PC-9 (cell line): ENCODE measurements at regions not wholly inside any gene's neighbourhood (a gene's known extent, or its start where the extent isn't known, plus 50 kb on each side); places are given as distances from the start of the nearest gene placed in this dataset.

Experiments used
- BruUV-seq: library from RNA; stranded (reverse); fragments of 400-500 nt; replicated peaks from 2 replicates; lab custom pipeline; 2021; lab: Mats Ljungman, UMichigan
- CTCF ChIA-PET: fragments of 300-600 bp; sonication (Branson Sonifier 250); formaldehyde crosslinking; loops from one replicate; lab custom pipeline; 2022; ENCODE audit warnings: antibody characterized with exemption; lab: Charles Lee
- POLR2A ChIA-PET: fragments of 300-600 bp; sonication (Branson Sonifier 250); formaldehyde crosslinking; loops from one replicate; lab custom pipeline; 2022; ENCODE audit warnings: antibody characterized with exemption; ENCODE audit not compliant: unreplicated experiment; lab: Charles Lee
- DNase-seq, 2 experiments: peaks; one replicate each; pipeline versions ENCODE4 v3.0.0 to v3.0.0-alpha.2; 2015 to 2022; ENCODE audit warnings: mixed read lengths in 1 of 2
- H2AFZ ChIP-seq: fragments of 200-600 bp; sonication (generic); 2 replicates; pipeline ENCODE4 v1.8.1; 2017; ENCODE audit warnings: antibody characterized with exemption
- H3F3A ChIP-seq: fragments of 200-600 bp; sonication (generic); 2 replicates; pipeline ENCODE4 v1.8.1; 2017; ENCODE audit warnings: antibody characterized with exemption, mild to moderate bottlenecking, low read depth; ENCODE audit not compliant: insufficient read depth
- H3K27ac ChIP-seq: fragments of 200-600 bp; sonication (generic); 2 replicates; pipeline ENCODE4 v1.6.1; 2016; ENCODE audit warnings: mixed run types
- H3K27me3 ChIP-seq: fragments of 200-600 bp; sonication (generic); 2 replicates; pipeline ENCODE4 v1.6.1; 2016; ENCODE audit warnings: low read depth, mixed run types; ENCODE audit not compliant: insufficient read depth
- H3K36me3 ChIP-seq: fragments of 200-600 bp; sonication (generic); 2 replicates; pipeline ENCODE4 v1.6.1; 2016; ENCODE audit warnings: low read depth, mixed run types
- H3K4me1 ChIP-seq: fragments of 200-600 bp; sonication (generic); replicated peaks from 2 replicates; pipeline ENCODE4 v1.6.1; 2016; ENCODE audit warnings: mixed run types; ENCODE audit not compliant: insufficient read depth
- H3K4me2 ChIP-seq: fragments of 200-600 bp; sonication (generic); 2 replicates; pipeline ENCODE4 v1.6.1; 2017; ENCODE audit warnings: mixed run types
- H3K4me3 ChIP-seq: fragments of 200-600 bp; sonication (generic); 2 replicates; pipeline ENCODE4 v1.6.1; 2016; ENCODE audit warnings: mixed run types
- H3K79me2 ChIP-seq: fragments of 200-600 bp; sonication (generic); 2 replicates; pipeline ENCODE4 v1.6.1; 2017; ENCODE audit warnings: low read depth, mixed run types
- H3K9me2 ChIP-seq: fragments of 200-600 bp; sonication (generic); 2 replicates; pipeline ENCODE4 v1.8.1; 2017; ENCODE audit warnings: mild to moderate bottlenecking; ENCODE audit not compliant: insufficient read depth
- H3K9me3 ChIP-seq: fragments of 200-600 bp; sonication (generic); 2 replicates; pipeline ENCODE4 v1.8.1; 2016; ENCODE audit warnings: low read depth; ENCODE audit not compliant: insufficient read depth
- H4K20me1 ChIP-seq: fragments of 200-600 bp; sonication (generic); 2 replicates; pipeline ENCODE4 v1.8.1; 2017; ENCODE audit not compliant: insufficient read depth
- EZH2 ChIP-seq: fragments of 200-600 bp; sonication (generic); IDR thresholded peaks from 2 replicates; pipeline ENCODE4 v1.8.0; 2017; ENCODE audit warnings: antibody characterized with exemption, low read depth
- intact Hi-C: fragments of 100-400 bp; cut with micrococcal nuclease; formaldehyde crosslinking; loops from one replicate; pipeline ENCODE4 v1.10.0; 2022; ENCODE audit not compliant: unreplicated experiment
- TF ChIP-seq, protein P1 (sequence below): fragments of 200-600 bp; sonication (generic); conservative IDR thresholded peaks from 2 replicates; pipeline ENCODE4 v1.6.1; 2017; ENCODE audit warnings: mixed run types, antibody characterized with exemption, mild to moderate bottlenecking, moderate library complexity

DNA sequence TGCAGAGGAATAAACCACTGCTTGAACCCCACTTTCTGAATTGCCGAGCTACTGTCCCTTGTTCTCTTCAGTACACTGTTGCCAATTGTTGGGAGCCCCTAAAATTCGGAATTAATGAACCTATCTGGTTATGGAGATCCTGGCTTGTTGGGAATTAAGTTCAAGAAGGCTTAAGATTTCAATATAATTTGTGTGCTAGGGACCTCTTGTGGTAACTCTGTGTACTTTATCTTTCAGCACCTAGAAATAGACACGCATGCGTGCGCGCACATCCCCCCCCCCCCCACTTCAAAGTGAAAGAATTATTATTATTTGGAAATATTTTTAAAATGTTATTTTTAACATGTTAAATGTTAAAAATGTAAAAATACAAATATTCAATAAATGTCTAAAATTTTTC lies 53.3 kb upstream of the FAM169A start:
- peaks cover 22% of the 10 kb centered on the region for H3K4me1 ChIP-seq
- H3F3A ChIP-seq: peaks cover 14% of the 10 kb centered on the region
- H3K4me3 ChIP-seq: no peak overlapping the region
- intact Hi-C loops: loop anchor here (1.0 to 5.0 kb wide), 3 partner anchors 157 to 1017 kb away; no protein-coding TSS in a partner anchor
- H3K9me3 ChIP-seq: peaks cover 8% of the 10 kb centered on the region; the same call in 1 of the 2 replicates
- TF ChIP-seq, protein P1, sequence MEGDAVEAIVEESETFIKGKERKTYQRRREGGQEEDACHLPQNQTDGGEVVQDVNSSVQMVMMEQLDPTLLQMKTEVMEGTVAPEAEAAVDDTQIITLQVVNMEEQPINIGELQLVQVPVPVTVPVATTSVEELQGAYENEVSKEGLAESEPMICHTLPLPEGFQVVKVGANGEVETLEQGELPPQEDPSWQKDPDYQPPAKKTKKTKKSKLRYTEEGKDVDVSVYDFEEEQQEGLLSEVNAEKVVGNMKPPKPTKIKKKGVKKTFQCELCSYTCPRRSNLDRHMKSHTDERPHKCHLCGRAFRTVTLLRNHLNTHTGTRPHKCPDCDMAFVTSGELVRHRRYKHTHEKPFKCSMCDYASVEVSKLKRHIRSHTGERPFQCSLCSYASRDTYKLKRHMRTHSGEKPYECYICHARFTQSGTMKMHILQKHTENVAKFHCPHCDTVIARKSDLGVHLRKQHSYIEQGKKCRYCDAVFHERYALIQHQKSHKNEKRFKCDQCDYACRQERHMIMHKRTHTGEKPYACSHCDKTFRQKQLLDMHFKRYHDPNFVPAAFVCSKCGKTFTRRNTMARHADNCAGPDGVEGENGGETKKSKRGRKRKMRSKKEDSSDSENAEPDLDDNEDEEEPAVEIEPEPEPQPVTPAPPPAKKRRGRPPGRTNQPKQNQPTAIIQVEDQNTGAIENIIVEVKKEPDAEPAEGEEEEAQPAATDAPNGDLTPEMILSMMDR: peak; percentile 72
- no peak for TF ChIP-seq EZH2
- no TSS peak for BruUV-seq
- H4K20me1 ChIP-seq: no peaks in the 10 kb centered on the region
- no peak overlapping the region for H3K4me2 ChIP-seq
- no peaks in the 10 kb centered on the region for H3K27me3 ChIP-seq
- peak in 1 of 2 experiments; percentile 47 for DNase-seq
- no peaks in the 10 kb centered on the region for H3K79me2 ChIP-seq
- H3K27ac ChIP-seq: no peak overlapping the region
- H2AFZ ChIP-seq: no peak overlapping the region
- POLR2A ChIA-PET: interaction anchor here (0.6 kb wide), 1 partner anchor 417 kb away, joined by 3 read pairs; no protein-coding TSS in a partner anchor
- H3K9me2 ChIP-seq: no peaks in the 10 kb centered on the region
- no peaks in the 10 kb centered on the region for H3K36me3 ChIP-seq
- CTCF ChIA-PET: interaction anchor here (0.5 kb wide), 1 partner anchor 972 kb away, joined by 4 read pairs; no protein-coding TSS in a partner anchor

DNA sequence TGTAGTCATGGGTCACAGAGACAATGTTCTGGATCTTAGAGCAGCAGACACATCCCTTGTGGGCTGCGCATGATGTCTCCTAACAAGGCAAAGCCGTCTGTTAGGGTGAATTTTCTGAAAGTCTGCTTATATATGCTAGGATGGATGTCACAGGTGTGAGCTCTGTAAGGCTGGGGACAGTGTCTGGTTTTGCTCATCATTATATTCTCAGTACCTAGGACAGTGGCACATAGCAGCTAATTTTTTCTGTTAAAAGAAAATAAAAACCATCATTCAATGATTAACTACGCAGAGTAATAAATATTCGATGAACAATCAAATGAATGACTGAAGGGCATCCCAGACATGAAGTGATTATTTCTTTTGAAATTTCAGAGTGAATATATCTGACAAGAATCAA lies 52.9 kb upstream of the FAM169A start:
- no peak for DNase-seq
- Histone ChIP-seq H4K20me1 (no peaks in the 10 kb centered on the region), H3K4me1 (peaks cover 22% of the 10 kb centered on the region), H2AFZ (no peak overlapping the region), H3K79me2 (no peaks in the 10 kb centered on the region), H3K27me3 (no peaks in the 10 kb centered on the region), H3K36me3 (no peaks in the 10 kb centered on the region), H3K27ac (no peak overlapping the region), H3F3A (peaks cover 14% of the 10 kb centered on the region), H3K9me3 (peaks cover 8% of the 10 kb centered on the region; the same call in 1 of the 2 replicates), H3K4me2 (no peak overlapping the region), H3K9me2 (no peaks in the 10 kb centered on the region), H3K4me3 (no peak overlapping the region)
- ChIA-PET CTCF (interaction anchor here (0.5 kb wide), 1 partner anchor 972 kb away, joined by 4 read pairs; no protein-coding TSS in a partner anchor), POLR2A (no interaction called here)
- no peak for TF ChIP-seq EZH2
- TF ChIP-seq, protein P1: no peak
- intact Hi-C loops: loop anchor here (1.0 to 5.0 kb wide), 3 partner anchors 157 to 1017 kb away; no protein-coding TSS in a partner anchor
- BruUV-seq: no TSS peak

DNA sequence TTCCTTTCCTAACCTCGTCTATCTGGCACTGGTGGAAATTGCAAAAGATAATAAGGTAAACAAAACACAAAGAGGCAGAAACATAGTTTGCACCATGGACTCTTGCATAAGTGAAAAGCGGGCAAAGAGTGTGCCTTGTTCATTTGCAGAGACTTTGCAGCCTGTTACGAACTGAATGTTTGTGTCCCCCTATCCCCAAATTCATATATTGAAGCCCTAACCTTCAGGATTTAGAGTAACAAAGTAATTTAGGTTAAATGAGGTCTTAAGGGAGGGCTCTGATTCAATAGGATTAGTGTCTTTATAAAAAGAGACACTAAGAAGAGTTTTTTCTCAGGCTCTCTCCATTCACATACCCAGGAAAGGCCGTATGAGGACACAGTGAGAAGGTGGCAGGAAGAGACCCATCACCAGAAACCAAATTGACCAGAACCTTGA lies 52.1 kb upstream of the FAM169A start:
- H3K4me2 ChIP-seq: no peak overlapping the region
- BruUV-seq: no TSS peak
- H3K79me2 ChIP-seq: no peaks in the 10 kb centered on the region
- H3F3A ChIP-seq: peaks cover 14% of the 10 kb centered on the region
- intact Hi-C loops: loop anchor here (5.0 kb wide), 2 partner anchors 156 to 1016 kb away; no protein-coding TSS in a partner anchor
- no peak overlapping the region for H2AFZ ChIP-seq
- H3K36me3 ChIP-seq: no peaks in the 10 kb centered on the region
- H4K20me1 ChIP-seq: no peaks in the 10 kb centered on the region
- peaks cover 8% of the 10 kb centered on the region; the same call in 1 of the 2 replicates for H3K9me3 ChIP-seq
- DNase-seq: no peak
- H3K4me1 ChIP-seq: peaks cover 22% of the 10 kb centered on the region
- POLR2A ChIA-PET: no interaction called here
- H3K27ac ChIP-seq: no peak overlapping the region
- no peaks in the 10 kb centered on the region for H3K9me2 ChIP-seq
- TF ChIP-seq, protein P1: no peak
- TF ChIP-seq EZH2: no peak
- CTCF ChIA-PET: no interaction called here
- H3K4me3 ChIP-seq: no peak overlapping the region
- no peaks in the 10 kb centered on the region for H3K27me3 ChIP-seq
